Putamen (tissue), 1 donor: ENCODE measurements at regions not wholly inside any gene's neighbourhood (a gene's known extent, or its start where the extent isn't known, plus 50 kb on each side); places are given as distances from the start of the nearest gene placed in this dataset.
"Not testable (repeated sequence)": the region's sequence is repeated elsewhere in the genome, so short reads cannot be mapped to it uniquely, and the experiment has no call there.

ENCODE experiments used
- DNase-seq: peaks from one replicate; pipeline ENCODE4 v3.0.0-alpha.2; 2016; ENCODE audit warnings: low spot score

GRCh38 chr13:100764937-100765336, 90.3 kb upstream of the TMTC4 start:
- DNase-seq = no peak

GRCh38 chr13:100762126-100762525, 87.5 kb upstream of the TMTC4 start:
- not testable (repeated sequence) for DNase-seq

GRCh38 chr13:100755891-100756290, 81.3 kb upstream of the TMTC4 start:
- DNase-seq = no peak

DNA sequence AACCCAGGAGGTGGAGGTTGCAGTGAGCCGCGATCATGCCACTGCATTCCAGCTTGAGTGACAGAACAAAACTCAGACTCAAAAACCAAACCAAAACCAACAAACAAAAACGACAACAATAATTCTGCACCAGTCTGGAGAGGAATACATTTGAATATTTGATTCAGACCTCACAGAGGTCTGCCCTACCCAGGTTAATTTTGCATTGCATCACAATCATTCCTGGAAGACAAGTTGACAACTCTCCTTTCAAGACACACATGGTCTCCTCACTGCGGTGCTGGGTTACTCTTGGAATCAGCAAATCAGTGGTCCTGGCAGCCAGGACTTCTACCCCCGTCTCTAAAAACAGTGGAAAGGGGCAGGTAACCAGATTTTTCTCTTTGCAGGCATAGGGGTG, 79.9 kb upstream of the TMTC4 start:
- DNase-seq = no peak

- DNase-seq = no peak
Measured at GRCh38 chr13:100753376-100753775, 78.8 kb upstream of the TMTC4 start.

DNA sequence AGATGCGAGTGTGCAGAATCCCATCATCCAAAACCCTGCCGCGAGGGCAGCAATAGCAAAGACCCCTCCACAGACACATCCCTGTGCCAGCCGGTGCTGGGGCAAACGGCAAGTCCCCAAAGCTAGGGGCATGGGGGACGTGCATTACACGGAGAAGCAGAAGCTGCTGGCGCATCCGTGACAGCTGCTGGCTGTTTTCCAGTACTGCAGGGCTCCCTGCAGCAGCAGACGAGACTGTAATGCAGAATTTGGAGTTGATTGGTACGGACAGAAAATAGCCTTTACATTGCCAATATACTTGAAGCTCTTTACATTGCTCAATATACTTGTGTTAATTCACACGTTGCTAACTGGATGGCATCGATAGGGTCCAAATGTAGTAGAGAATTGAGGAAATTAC, 77.2 kb upstream of the TMTC4 start:
- DNase-seq = peak; percentile 17

DNA sequence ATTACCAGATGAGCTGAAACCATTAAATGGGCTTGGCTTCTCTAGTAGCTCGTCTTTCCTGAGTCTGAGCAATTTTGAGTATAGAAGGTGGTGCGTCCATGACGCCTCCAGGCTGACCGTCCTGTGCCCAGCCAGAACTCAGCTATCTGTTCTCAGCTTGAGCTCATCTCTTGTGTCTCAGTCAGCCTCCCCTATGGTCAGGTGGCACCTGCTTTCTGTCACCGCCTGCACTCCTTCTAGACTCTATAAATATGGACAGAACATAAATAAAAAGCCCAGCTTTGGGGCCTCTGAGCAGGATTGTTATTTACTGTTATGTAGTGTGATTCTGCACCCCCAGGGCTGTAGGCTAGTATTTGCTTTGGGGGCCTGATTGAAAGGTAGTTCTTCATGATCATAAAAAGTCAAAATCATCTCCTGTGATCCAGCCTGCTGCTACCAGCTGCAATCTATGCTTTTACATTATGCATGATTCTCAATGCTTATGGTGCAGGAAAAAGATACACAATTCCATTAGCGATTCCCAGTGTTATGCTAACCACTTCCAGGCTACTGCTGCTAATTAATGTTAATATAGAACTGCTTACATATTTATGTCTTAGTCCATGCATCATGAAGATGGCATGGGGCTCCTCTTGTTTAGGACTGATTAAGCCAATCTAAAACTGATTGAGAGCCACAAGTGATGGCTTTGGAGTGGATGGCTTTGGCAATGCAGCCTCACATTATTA, 72.5 kb upstream of the TMTC4 start:
- no peak for DNase-seq

DNA sequence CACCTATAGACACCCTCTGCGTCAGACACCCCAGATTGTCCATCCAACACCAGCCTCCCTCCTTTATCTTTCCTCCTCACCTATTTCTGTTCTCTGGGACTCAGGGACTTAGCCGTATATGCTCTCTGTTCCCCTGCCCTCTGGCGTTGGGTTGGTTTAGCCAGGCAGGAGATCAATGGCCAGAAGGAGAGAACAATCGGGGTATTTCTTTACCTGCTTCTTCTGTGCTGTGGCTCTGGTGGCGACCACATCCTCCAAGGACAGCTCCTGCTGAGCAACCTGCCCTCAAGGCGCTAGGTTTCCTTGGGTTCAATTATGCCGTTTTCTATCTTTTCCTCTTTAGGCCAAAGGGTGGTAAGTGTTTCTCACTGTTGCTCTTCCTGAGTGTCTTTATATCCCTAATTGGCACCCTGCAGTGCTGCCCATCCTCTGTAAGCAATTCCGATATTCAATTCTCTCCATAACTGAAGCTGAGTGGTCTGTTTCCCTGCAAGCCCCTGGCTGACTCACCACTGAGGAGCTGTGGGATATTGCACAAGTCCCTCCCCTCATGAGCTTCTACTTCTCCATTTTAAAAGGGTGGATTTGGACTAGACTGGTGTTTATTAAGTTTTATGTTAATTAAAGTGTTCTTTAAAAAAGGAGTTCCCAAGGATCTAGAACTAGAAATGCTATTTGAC, 63.7 kb upstream of the TMTC4 start:
- DNase-seq = no peak

DNA sequence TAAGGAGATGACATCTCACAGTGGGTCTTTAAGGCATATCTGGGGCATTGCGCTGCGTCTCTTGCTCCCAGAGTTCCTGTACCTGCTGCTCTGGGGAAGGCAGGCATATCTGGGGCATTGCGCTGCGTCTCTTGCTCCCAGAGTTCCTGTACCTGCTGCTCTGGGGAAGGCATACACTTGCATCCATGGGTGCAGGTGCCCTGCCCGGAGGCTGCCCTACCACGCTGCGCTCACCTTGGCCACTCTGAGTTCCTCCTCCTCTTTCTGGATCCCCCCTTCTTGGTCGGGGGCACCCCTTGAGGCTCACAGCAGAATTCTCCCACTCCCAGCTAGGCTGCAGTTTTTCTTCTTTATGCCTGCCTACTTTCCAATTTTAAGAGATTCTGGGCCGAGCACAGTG, 60.9 kb upstream of the TMTC4 start:
- no peak for DNase-seq

DNA sequence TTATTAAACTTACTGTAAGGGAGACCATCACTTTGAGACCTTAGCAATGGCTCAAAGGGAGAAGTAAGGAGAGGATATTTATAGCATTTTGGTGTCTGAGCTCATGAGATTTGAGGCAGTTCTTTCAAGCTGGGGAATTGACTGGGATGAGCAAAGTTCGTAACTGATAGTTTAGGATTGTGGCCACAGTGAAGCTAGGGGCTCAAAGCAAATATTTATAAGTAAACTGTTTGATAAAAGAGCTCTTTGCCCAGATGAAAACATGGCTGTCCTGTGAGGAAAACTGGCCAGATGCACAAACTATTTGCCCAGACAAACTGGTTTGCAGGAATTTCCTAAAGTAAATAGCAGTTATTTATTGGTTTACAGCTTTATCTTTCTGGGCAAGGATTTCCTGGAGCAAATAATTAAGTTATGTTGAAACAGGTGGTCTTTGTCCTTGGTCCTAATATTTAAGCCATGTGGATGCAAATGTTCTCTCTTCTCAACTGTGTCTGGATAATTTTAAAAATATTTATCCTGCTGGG, 59.7 kb upstream of the TMTC4 start:
- no peak for DNase-seq

DNA sequence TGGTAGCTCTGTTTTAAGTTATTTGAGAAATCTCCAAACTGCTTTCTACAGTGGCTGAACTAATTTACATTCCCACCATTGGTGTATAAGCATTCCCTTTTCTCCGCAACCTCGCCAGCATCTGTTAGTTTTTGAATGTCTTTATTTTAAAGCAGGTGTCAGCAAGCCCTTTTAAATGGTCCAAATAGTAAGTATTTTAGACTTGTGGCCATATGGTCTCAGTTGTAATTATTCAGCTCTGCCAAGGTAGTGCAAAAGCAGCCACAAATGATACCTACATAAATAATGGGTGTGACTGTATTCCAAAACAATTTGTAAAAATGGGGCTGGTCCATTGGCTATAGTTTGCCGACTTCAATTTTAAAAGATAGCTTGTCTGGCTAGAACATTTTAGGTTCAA, 58.7 kb upstream of the TMTC4 start:
- DNase-seq = no peak

- no peak for DNase-seq
Measured at GRCh38 chr13:100728201-100728600, 53.6 kb upstream of the TMTC4 start.

DNA sequence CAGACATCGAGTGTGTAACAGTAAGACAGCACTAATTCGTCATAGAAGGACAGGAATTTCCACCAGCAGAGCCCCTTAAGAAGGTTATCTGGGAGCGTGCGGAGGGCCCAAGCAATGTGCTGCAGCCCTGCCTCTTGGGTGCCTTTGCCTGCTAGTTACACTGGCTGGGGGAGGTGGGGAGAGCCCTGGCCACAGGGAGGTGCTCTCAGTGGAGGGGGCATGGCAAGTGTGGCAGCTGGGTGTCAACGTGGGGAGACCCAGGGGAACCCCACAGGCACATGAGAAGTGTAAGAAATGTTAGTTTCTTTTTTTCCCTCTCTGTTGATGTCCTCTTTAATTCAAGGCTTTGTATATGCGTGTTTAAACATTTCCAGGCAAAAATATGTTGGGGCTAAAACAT, 50.9 kb upstream of the TMTC4 start:
- DNase-seq = no peak

- no peak for DNase-seq
Measured at GRCh38 chr13:100724568-100724967, 50.0 kb upstream of the TMTC4 start.
